ENCODE measurements at regions not wholly inside any gene's neighbourhood (a gene's known extent, or its start where the extent isn't known, plus 50 kb on each side); places are given as distances from the start of the nearest gene placed in this dataset.
"Not testable (repeated sequence)": the region's sequence is repeated elsewhere in the genome, so short reads cannot be mapped to it uniquely, and the experiment has no call there.

GRCh38 chr3:36648241-36649034 lies 115.9 kb downstream of the DCLK3 start:
- DNase-seq (ENCODE audit: extremely low read depth, insufficient read length), result peak; percentile 20
- H3K4me3 ChIP-seq (replicated peaks; ENCODE audit: low read depth, low read length), result no peak overlapping the region
- no peaks in the 10 kb centered on the region for H3K36me3 ChIP-seq (ENCODE audit: control insufficient read depth, insufficient read depth, low read length)
- no peaks in the 10 kb centered on the region for H3K27me3 ChIP-seq (replicated peaks; ENCODE audit: control insufficient read depth, insufficient read depth, low read length)
- no peak for TF ChIP-seq CTCF (IDR thresholded peaks at IDR 0.05; ENCODE audit: insufficient read depth, low read length, poor library complexity, severe bottlenecking)

- no peak for TF ChIP-seq CTCF (IDR thresholded peaks at IDR 0.05; ENCODE audit: insufficient read depth, low read length, poor library complexity, severe bottlenecking)
- Histone ChIP-seq H3K4me3 (replicated peaks; ENCODE audit: low read depth, low read length) (no peak overlapping the region), H3K36me3 (ENCODE audit: control insufficient read depth, insufficient read depth, low read length) (no peaks in the 10 kb centered on the region), H3K27me3 (replicated peaks; ENCODE audit: control insufficient read depth, insufficient read depth, low read length) (no peaks in the 10 kb centered on the region)
- no peak for DNase-seq (ENCODE audit: extremely low read depth, insufficient read length)
These were observed 116.9 kb downstream of the DCLK3 start for GRCh38 chr3:36647423-36647853.

- TF ChIP-seq CTCF (IDR thresholded peaks at IDR 0.05; ENCODE audit: insufficient read depth, low read length, poor library complexity, severe bottlenecking), result no peak
- no peak overlapping the region for H3K4me3 ChIP-seq (replicated peaks; ENCODE audit: low read depth, low read length)
- DNase-seq (ENCODE audit: extremely low read depth, insufficient read length), result no peak
- H3K36me3 ChIP-seq (ENCODE audit: control insufficient read depth, insufficient read depth, low read length), result no peaks in the 10 kb centered on the region
- H3K27me3 ChIP-seq (replicated peaks; ENCODE audit: control insufficient read depth, insufficient read depth, low read length), result no peaks in the 10 kb centered on the region
These were observed 121.2 kb downstream of the DCLK3 start for GRCh38 chr3:36643192-36643591.

GRCh38 chr3:36635731-36636130 lies 128.6 kb downstream of the DCLK3 start:
- TF ChIP-seq CTCF (IDR thresholded peaks at IDR 0.05; ENCODE audit: insufficient read depth, low read length, poor library complexity, severe bottlenecking), result no peak
- H3K36me3 ChIP-seq (ENCODE audit: control insufficient read depth, insufficient read depth, low read length), result no peaks in the 10 kb centered on the region
- no peaks in the 10 kb centered on the region for H3K27me3 ChIP-seq (replicated peaks; ENCODE audit: control insufficient read depth, insufficient read depth, low read length)
- no peak for DNase-seq (ENCODE audit: extremely low read depth, insufficient read length)
- H3K4me3 ChIP-seq (replicated peaks; ENCODE audit: low read depth, low read length), result no peak overlapping the region

- DNase-seq (ENCODE audit: extremely low read depth, insufficient read length), result not testable (repeated sequence)
These were observed 130.5 kb downstream of the DCLK3 start for GRCh38 chr3:36633897-36634296.

GRCh38 chr3:36633060-36633459 lies 131.3 kb downstream of the DCLK3 start:
- Histone ChIP-seq H3K36me3 (ENCODE audit: control insufficient read depth, insufficient read depth, low read length) (no peaks in the 10 kb centered on the region), H3K27me3 (replicated peaks; ENCODE audit: control insufficient read depth, insufficient read depth, low read length) (no peaks in the 10 kb centered on the region; the same call in 1 of the 2 replicates), H3K4me3 (replicated peaks; ENCODE audit: low read depth, low read length) (no peak overlapping the region)
- no peak for TF ChIP-seq CTCF (IDR thresholded peaks at IDR 0.05; ENCODE audit: insufficient read depth, low read length, poor library complexity, severe bottlenecking)
- no peak for DNase-seq (ENCODE audit: extremely low read depth, insufficient read length)

More at GRCh38 chr3:36633897-36634296, 130.5 kb downstream of the DCLK3 start:
- not testable (repeated sequence) for H3K4me3 ChIP-seq (replicated peaks; ENCODE audit: low read depth, low read length); H3K36me3 ChIP-seq (ENCODE audit: control insufficient read depth, insufficient read depth, low read length); H3K27me3 ChIP-seq (replicated peaks; ENCODE audit: control insufficient read depth, insufficient read depth, low read length)

All from GM06990 (cell line).